ENCODE measurements at regions not wholly inside any gene's neighbourhood (a gene's known extent, or its start where the extent isn't known, plus 50 kb on each side); places are given as distances from the start of the nearest gene placed in this dataset.
A peak's percentile ranks its signal among the peaks of the same experiment; 100 is the strongest.

GRCh38 chr2:8622199-8622911, 59.5 kb upstream of the ID2 start:
- Histone ChIP-seq H3K9me3 (replicated peaks in 1 of 2; ENCODE audit: control insufficient read depth in 2 of 2, insufficient read depth in 1 of 2, low read depth in 1 of 2, low read length in 2 of 2) (peaks cover 0 to 2% of the 10 kb centered on the region in 2 donors), H3K23ac (ENCODE audit: low read depth, low read length, poor library complexity) (no peak overlapping the region), H3K4ac (ENCODE audit: low read length) (no peak overlapping the region), H3K36me3 (replicated peaks in 1 of 2; ENCODE audit: control insufficient read depth in 2 of 2, insufficient read depth in 2 of 2, low read length in 2 of 2) (no peaks in the 10 kb centered on the region), H4K8ac (ENCODE audit: low read depth, low read length) (no peak overlapping the region), H3K9ac (ENCODE audit: low read depth, low read length, poor library complexity) (no peak overlapping the region), H2AK5ac (ENCODE audit: low read depth, low read length) (peak overlapping the region; percentile 1), H2BK15ac (ENCODE audit: low read length) (no peak overlapping the region), H3K4me1 (ENCODE audit: control insufficient read depth in 2 of 2, insufficient read depth in 1 of 2, low read depth in 1 of 2, low read length in 2 of 2) (peaks cover 0 to 4% of the 10 kb centered on the region in 2 donors), H2AFZ (ENCODE audit: low read length) (no peak overlapping the region), H2BK5ac (ENCODE audit: low read length) (no peak overlapping the region), H3K18ac (ENCODE audit: low read length) (peak overlapping the region; percentile 58), H4K91ac (ENCODE audit: low read depth, low read length, poor library complexity) (no peak overlapping the region), H3K4me3 (ENCODE audit: low read length in 2 of 2) (no peak overlapping the region), H2BK120ac (ENCODE audit: low read depth, low read length) (no peak overlapping the region), H2BK12ac (ENCODE audit: low read length) (no peak overlapping the region), H3K79me1 (ENCODE audit: low read depth, low read length) (no peaks in the 10 kb centered on the region), H3K4me2 (ENCODE audit: insufficient read depth, low read length, poor library complexity, severe bottlenecking) (no peak overlapping the region), H3K27ac (replicated peaks; ENCODE audit: low read length) (no peak overlapping the region), H3K27me3 (ENCODE audit: control insufficient read depth in 3 of 3, insufficient read depth in 3 of 3, low read depth in 1 of 3, low read length in 3 of 3) (no peaks in the 10 kb centered on the region), H3K14ac (ENCODE audit: low read length) (no peak overlapping the region)
- WGBS, 2 donors (ENCODE audit: extremely low coverage in 2 of 2, insufficient read length in 2 of 2, insufficient replicate concordance in 1 of 2) = no CpG with 5 or more reads among the region's 7 CpGs
- DNase-seq (ENCODE audit: low spot score) = no peak

GRCh38 chr2:8622924-8623465, 58.9 kb upstream of the ID2 start:
- Histone ChIP-seq H2AFZ (ENCODE audit: low read length) (no peak overlapping the region), H4K91ac (ENCODE audit: low read depth, low read length, poor library complexity) (no peak overlapping the region), H3K9ac (ENCODE audit: low read depth, low read length, poor library complexity) (no peak overlapping the region), H3K9me3 (replicated peaks in 1 of 2; ENCODE audit: control insufficient read depth in 2 of 2, insufficient read depth in 1 of 2, low read depth in 1 of 2, low read length in 2 of 2) (peaks cover 0 to 2% of the 10 kb centered on the region in 2 donors), H2AK5ac (ENCODE audit: low read depth, low read length) (peak overlapping the region; percentile 41), H3K27ac (replicated peaks; ENCODE audit: low read length) (no peak overlapping the region), H3K23ac (ENCODE audit: low read depth, low read length, poor library complexity) (no peak overlapping the region), H2BK5ac (ENCODE audit: low read length) (no peak overlapping the region), H3K4me3 (ENCODE audit: low read length in 2 of 2) (no peak overlapping the region), H3K4ac (ENCODE audit: low read length) (no peak overlapping the region), H2BK120ac (ENCODE audit: low read depth, low read length) (peak overlapping the region; percentile 10), H3K14ac (ENCODE audit: low read length) (peak overlapping the region; percentile 50), H3K36me3 (replicated peaks in 1 of 2; ENCODE audit: control insufficient read depth in 2 of 2, insufficient read depth in 2 of 2, low read length in 2 of 2) (no peaks in the 10 kb centered on the region), H3K4me2 (ENCODE audit: insufficient read depth, low read length, poor library complexity, severe bottlenecking) (no peak overlapping the region), H4K8ac (ENCODE audit: low read depth, low read length) (no peak overlapping the region), H2BK12ac (ENCODE audit: low read length) (peak overlapping the region; percentile 59), H3K18ac (ENCODE audit: low read length) (peak overlapping the region; percentile 24), H3K79me1 (ENCODE audit: low read depth, low read length) (no peaks in the 10 kb centered on the region), H2BK15ac (ENCODE audit: low read length) (no peak overlapping the region), H3K4me1 (ENCODE audit: control insufficient read depth in 2 of 2, insufficient read depth in 1 of 2, low read depth in 1 of 2, low read length in 2 of 2) (peaks cover 0 to 4% of the 10 kb centered on the region in 2 donors), H3K27me3 (ENCODE audit: control insufficient read depth in 3 of 3, insufficient read depth in 3 of 3, low read depth in 1 of 3, low read length in 3 of 3) (no peaks in the 10 kb centered on the region)
- DNase-seq (ENCODE audit: low spot score) = no peak
- WGBS, 2 donors (ENCODE audit: extremely low coverage in 2 of 2, insufficient read length in 2 of 2, insufficient replicate concordance in 1 of 2) = no CpG with 5 or more reads among the region's 13 CpGs

- peak overlapping the region; percentile 82 for H2BK15ac ChIP-seq (ENCODE audit: low read length)
- H2BK12ac ChIP-seq (ENCODE audit: low read length) = peak overlapping the region; percentile 59
- H3K9ac ChIP-seq (ENCODE audit: low read depth, low read length, poor library complexity) = no peak overlapping the region
- H3K4me2 ChIP-seq (ENCODE audit: insufficient read depth, low read length, poor library complexity, severe bottlenecking) = no peak overlapping the region
- peak overlapping the region; percentile 46 for H3K18ac ChIP-seq (ENCODE audit: low read length)
- no peak overlapping the region for H3K27ac ChIP-seq (replicated peaks; ENCODE audit: low read length)
- H3K4me1 ChIP-seq (ENCODE audit: control insufficient read depth in 2 of 2, insufficient read depth in 1 of 2, low read depth in 1 of 2, low read length in 2 of 2) = peaks cover 0 to 4% of the 10 kb centered on the region in 2 donors
- H3K79me1 ChIP-seq (ENCODE audit: low read depth, low read length) = no peaks in the 10 kb centered on the region
- peak overlapping the region; percentile 41 for H2AK5ac ChIP-seq (ENCODE audit: low read depth, low read length)
- no peak overlapping the region for H2BK5ac ChIP-seq (ENCODE audit: low read length)
- H3K4ac ChIP-seq (ENCODE audit: low read length) = no peak overlapping the region
- no peak overlapping the region for H3K4me3 ChIP-seq (ENCODE audit: low read length in 2 of 2)
- no peaks in the 10 kb centered on the region for H3K36me3 ChIP-seq (replicated peaks in 1 of 2; ENCODE audit: control insufficient read depth in 2 of 2, insufficient read depth in 2 of 2, low read length in 2 of 2)
- peak overlapping the region; percentile 10 for H2BK120ac ChIP-seq (ENCODE audit: low read depth, low read length)
- no peak overlapping the region for H3K14ac ChIP-seq (ENCODE audit: low read length)
- H3K23ac ChIP-seq (ENCODE audit: low read depth, low read length, poor library complexity) = no peak overlapping the region
- H3K9me3 ChIP-seq (replicated peaks in 1 of 2; ENCODE audit: control insufficient read depth in 2 of 2, insufficient read depth in 1 of 2, low read depth in 1 of 2, low read length in 2 of 2) = peaks cover 0 to 2% of the 10 kb centered on the region in 2 donors
- no CpG with 5 or more reads among the region's 12 CpGs for WGBS, 2 donors (ENCODE audit: extremely low coverage in 2 of 2, insufficient read length in 2 of 2, insufficient replicate concordance in 1 of 2)
- H4K91ac ChIP-seq (ENCODE audit: low read depth, low read length, poor library complexity) = no peak overlapping the region
- no peaks in the 10 kb centered on the region for H3K27me3 ChIP-seq (ENCODE audit: control insufficient read depth in 3 of 3, insufficient read depth in 3 of 3, low read depth in 1 of 3, low read length in 3 of 3)
- H4K8ac ChIP-seq (ENCODE audit: low read depth, low read length) = no peak overlapping the region
- DNase-seq (ENCODE audit: low spot score) = no peak
- no peak overlapping the region for H2AFZ ChIP-seq (ENCODE audit: low read length)
Observed at GRCh38 chr2:8623576-8623957, 58.3 kb upstream of the ID2 start.

- no peak overlapping the region for H3K27ac ChIP-seq (replicated peaks; ENCODE audit: low read length)
- H3K79me1 ChIP-seq (ENCODE audit: low read depth, low read length) = no peaks in the 10 kb centered on the region
- no peak overlapping the region for H2BK5ac ChIP-seq (ENCODE audit: low read length)
- H2AK5ac ChIP-seq (ENCODE audit: low read depth, low read length) = peak overlapping the region; percentile 42
- H3K4me2 ChIP-seq (ENCODE audit: insufficient read depth, low read length, poor library complexity, severe bottlenecking) = no peak overlapping the region
- H3K36me3 ChIP-seq (replicated peaks in 1 of 2; ENCODE audit: control insufficient read depth in 2 of 2, insufficient read depth in 2 of 2, low read length in 2 of 2) = no peaks in the 10 kb centered on the region
- no CpG with 5 or more reads among the region's 11 CpGs for WGBS, 2 donors (ENCODE audit: extremely low coverage in 2 of 2, insufficient read length in 2 of 2, insufficient replicate concordance in 1 of 2)
- no peak overlapping the region for H3K4me3 ChIP-seq (ENCODE audit: low read length in 2 of 2)
- H3K4ac ChIP-seq (ENCODE audit: low read length) = no peak overlapping the region
- no peak for DNase-seq (ENCODE audit: low spot score)
- H2AFZ ChIP-seq (ENCODE audit: low read length) = no peak overlapping the region
- H2BK120ac ChIP-seq (ENCODE audit: low read depth, low read length) = no peak overlapping the region
- H3K4me1 ChIP-seq (ENCODE audit: control insufficient read depth in 2 of 2, insufficient read depth in 1 of 2, low read depth in 1 of 2, low read length in 2 of 2) = peaks cover 0 to 4% of the 10 kb centered on the region in 2 donors
- H2BK15ac ChIP-seq (ENCODE audit: low read length) = peak overlapping the region; percentile 82
- H4K91ac ChIP-seq (ENCODE audit: low read depth, low read length, poor library complexity) = no peak overlapping the region
- H3K9me3 ChIP-seq (replicated peaks in 1 of 2; ENCODE audit: control insufficient read depth in 2 of 2, insufficient read depth in 1 of 2, low read depth in 1 of 2, low read length in 2 of 2) = peaks cover 0 to 2% of the 10 kb centered on the region in 2 donors
- no peak overlapping the region for H3K14ac ChIP-seq (ENCODE audit: low read length)
- H3K23ac ChIP-seq (ENCODE audit: low read depth, low read length, poor library complexity) = no peak overlapping the region
- H4K8ac ChIP-seq (ENCODE audit: low read depth, low read length) = no peak overlapping the region
- H3K18ac ChIP-seq (ENCODE audit: low read length) = peak overlapping the region; percentile 63
- H3K9ac ChIP-seq (ENCODE audit: low read depth, low read length, poor library complexity) = no peak overlapping the region
- H2BK12ac ChIP-seq (ENCODE audit: low read length) = peak overlapping the region; percentile 59
- no peaks in the 10 kb centered on the region for H3K27me3 ChIP-seq (ENCODE audit: control insufficient read depth in 3 of 3, insufficient read depth in 3 of 3, low read depth in 1 of 3, low read length in 3 of 3)
Observed at GRCh38 chr2:8623958-8624591, 57.8 kb upstream of the ID2 start.

Measured in neuronal stem cell (in vitro differentiated cells).